Suppressor macrophage treated with lipopolysaccharide for 1 hour (primary cell): ENCODE measurements at regions not wholly inside any gene's neighbourhood (a gene's known extent, or its start where the extent isn't known, plus 50 kb on each side); places are given as distances from the start of the nearest gene placed in this dataset.
A peak's percentile ranks its signal among the peaks of the same experiment; 100 is the strongest.
"Not testable (repeated sequence)": the region's sequence is repeated elsewhere in the genome, so short reads cannot be mapped to it uniquely, and the experiment has no call there.

ENCODE experiments used
- DNase-seq, 3 donors: peaks; one replicate each; pipeline ENCODE4 v3.0.0-alpha.2; 2020 to 2022

- DNase-seq, result peak; percentile 91 to 93 (median 92)
Measured at GRCh38 chr15:31488437-31489204, 162.0 kb downstream of the KLF13 start.

- no peak for DNase-seq
Measured at GRCh38 chr15:31489281-31489680, 162.6 kb downstream of the KLF13 start.

- DNase-seq, result peak; percentile 71 to 83 (median 73)
Measured at GRCh38 chr15:31489801-31490646, 163.4 kb downstream of the KLF13 start.

- no peak for DNase-seq
Measured at GRCh38 chr15:31494786-31495185, 168.2 kb downstream of the KLF13 start.

- DNase-seq, result no peak
Measured at GRCh38 chr15:31495281-31495680, 168.6 kb downstream of the KLF13 start.

- no peak for DNase-seq
Measured at GRCh38 chr15:31497838-31498237, 171.2 kb downstream of the KLF13 start.

GRCh38 chr15:31498329-31498728, 171.7 kb downstream of the KLF13 start:
- DNase-seq, result no peak

GRCh38 chr15:31498756-31499155, 172.1 kb downstream of the KLF13 start:
- DNase-seq, result no peak

- no peak for DNase-seq
Measured at GRCh38 chr15:31499236-31499952, 172.8 kb downstream of the KLF13 start.

- DNase-seq, result no peak
Measured at GRCh38 chr15:31499953-31500765, 173.5 kb downstream of the KLF13 start.

- DNase-seq, result no peak
Measured at GRCh38 chr15:31500766-31501449, 174.3 kb downstream of the KLF13 start.

GRCh38 chr15:31501536-31502157, 175.0 kb downstream of the KLF13 start:
- DNase-seq, result no peak

GRCh38 chr15:31502541-31503229, 176.1 kb downstream of the KLF13 start:
- DNase-seq, result no peak

- no peak for DNase-seq
Measured at GRCh38 chr15:31503256-31503655, 176.6 kb downstream of the KLF13 start.

GRCh38 chr15:31503758-31504461, 177.3 kb downstream of the KLF13 start:
- DNase-seq, result no peak

GRCh38 chr15:31504462-31504839, 177.8 kb downstream of the KLF13 start:
- DNase-seq, result no peak

GRCh38 chr15:31507573-31507972, 180.9 kb downstream of the KLF13 start:
- DNase-seq, result not testable (repeated sequence)

- no peak for DNase-seq
Measured at GRCh38 chr15:31508656-31509055, 182.0 kb downstream of the KLF13 start.

- no peak for DNase-seq
Measured at GRCh38 chr15:31510057-31510456, 183.4 kb downstream of the KLF13 start.

- DNase-seq, result no peak
Measured at GRCh38 chr15:31511707-31512310, 185.2 kb downstream of the KLF13 start.
